SK-N-SH treated with all-trans-retinoic acid at 6 μM for 48 hours (cell line): ENCODE measurements at regions not wholly inside any gene's neighbourhood (a gene's known extent, or its start where the extent isn't known, plus 50 kb on each side); places are given as distances from the start of the nearest gene placed in this dataset.

ENCODE experiments used
- ATAC-seq: fragments of 200-7000 bp; cut with Tn5 transposase; 3 replicates; pipeline ENCODE4 v1.9.1; 2020; ENCODE audit warnings: mild to moderate bottlenecking, moderate library complexity
- ARNTL ChIP-seq: fragments of 450-650 bp; formaldehyde crosslinking; IDR thresholded peaks from 2 replicates; pipeline ENCODE4 v1.5.0; 2020; ENCODE audit warnings: low read depth, mild to moderate bottlenecking, moderate library complexity, borderline replicate concordance
- BACH2 ChIP-seq: fragments of 250-450 bp; sonication (Bioruptor Pico); IDR thresholded peaks from 2 replicates; pipeline ENCODE4 v1.9.0; 2021; ENCODE audit warnings: mild to moderate bottlenecking, borderline replicate concordance
- CSDC2 ChIP-seq: fragments of 250-450 bp; sonication (Bioruptor Pico); IDR thresholded peaks from 2 replicates; pipeline ENCODE4 v1.5.0; 2020; ENCODE audit warnings: mild to moderate bottlenecking, moderate library complexity
- CSRNP3 ChIP-seq: fragments of 250-450 bp; sonication (Bioruptor Pico); IDR thresholded peaks from 2 replicates; pipeline ENCODE4 v1.5.1; 2021; ENCODE audit warnings: mild to moderate bottlenecking, moderate library complexity
- ESRRG ChIP-seq: fragments of 250-450 bp; sonication (Bioruptor Pico); IDR thresholded peaks from 2 replicates; pipeline ENCODE4 v1.6.1; 2021; ENCODE audit warnings: mild to moderate bottlenecking
- GLIS3 ChIP-seq: fragments of 250-450 bp; sonication (Bioruptor Pico); IDR thresholded peaks from 2 replicates; pipeline ENCODE4 v1.5.0; 2020; ENCODE audit warnings: mild to moderate bottlenecking, moderate library complexity
- ISL1 ChIP-seq: fragments of 250-450 bp; sonication (Bioruptor Pico); IDR thresholded peaks from 2 replicates; pipeline ENCODE4 v2.1.2; 2022; ENCODE audit warnings: mild to moderate bottlenecking, moderate library complexity
- OSR1 ChIP-seq: fragments of 250-450 bp; sonication (Bioruptor Pico); IDR thresholded peaks from 2 replicates; pipeline ENCODE4 v1.8.0; 2022; ENCODE audit warnings: moderate library complexity, mild to moderate bottlenecking, inconsistent platforms
- PATZ1 ChIP-seq: fragments of 250-450 bp; sonication (Bioruptor Pico); IDR thresholded peaks from 2 replicates; pipeline ENCODE4 v1.8.0; 2020; ENCODE audit warnings: mild to moderate bottlenecking, moderate library complexity, borderline replicate concordance
- RARB ChIP-seq: fragments of 250-450 bp; sonication (Bioruptor Pico); IDR thresholded peaks from 2 replicates; pipeline ENCODE4 v1.8.0; 2021; ENCODE audit warnings: mild to moderate bottlenecking, moderate library complexity
- SNAI2 ChIP-seq: fragments of 250-450 bp; sonication (Bioruptor Pico); IDR thresholded peaks from 2 replicates; pipeline ENCODE4 v1.5.0; 2020; ENCODE audit warnings: mild to moderate bottlenecking, moderate library complexity
- TCF4 ChIP-seq: fragments of 250-450 bp; sonication (Bioruptor Pico); IDR thresholded peaks from 2 replicates; pipeline ENCODE4 v1.8.0; 2021; ENCODE audit warnings: mild to moderate bottlenecking, moderate library complexity, borderline replicate concordance
- TOX ChIP-seq: fragments of 250-450 bp; sonication (Bioruptor Pico); IDR thresholded peaks from 2 replicates; pipeline ENCODE4 v1.8.0; 2021; ENCODE audit warnings: mild to moderate bottlenecking, moderate library complexity, borderline replicate concordance
- TSHZ2 ChIP-seq: fragments of 250-450 bp; sonication (Bioruptor Pico); IDR thresholded peaks from 2 replicates; pipeline ENCODE4 v1.5.0; 2020; ENCODE audit warnings: mild to moderate bottlenecking, moderate library complexity
- ZC3H10 ChIP-seq: fragments of 250-450 bp; sonication (Bioruptor Pico); IDR thresholded peaks from 2 replicates; pipeline ENCODE4 v1.5.1; 2021; ENCODE audit warnings: mild to moderate bottlenecking, moderate library complexity
- ZNF565 ChIP-seq: fragments of 450-650 bp; formaldehyde crosslinking; conservative IDR thresholded peaks from 2 replicates; pipeline ENCODE4 v1.5.0; 2020; ENCODE audit warnings: low read depth, mild to moderate bottlenecking, moderate library complexity
- ZNF70 ChIP-seq: fragments of 450-650 bp; formaldehyde crosslinking; IDR thresholded peaks from 2 replicates; pipeline ENCODE4 v1.5.0; 2020; ENCODE audit warnings: mild to moderate bottlenecking, moderate library complexity
- ZNF8 ChIP-seq: fragments of 450-650 bp; formaldehyde crosslinking; IDR thresholded peaks from 2 replicates; pipeline ENCODE4 v1.5.0; 2020; ENCODE audit warnings: mild to moderate bottlenecking, moderate library complexity
- TF ChIP-seq, protein P1 (sequence below): fragments of 250-450 bp; sonication (Bioruptor Pico); IDR thresholded peaks from 2 replicates; pipeline ENCODE4 v1.5.1; 2020; ENCODE audit warnings: low read depth, mild to moderate bottlenecking, moderate library complexity

DNA sequence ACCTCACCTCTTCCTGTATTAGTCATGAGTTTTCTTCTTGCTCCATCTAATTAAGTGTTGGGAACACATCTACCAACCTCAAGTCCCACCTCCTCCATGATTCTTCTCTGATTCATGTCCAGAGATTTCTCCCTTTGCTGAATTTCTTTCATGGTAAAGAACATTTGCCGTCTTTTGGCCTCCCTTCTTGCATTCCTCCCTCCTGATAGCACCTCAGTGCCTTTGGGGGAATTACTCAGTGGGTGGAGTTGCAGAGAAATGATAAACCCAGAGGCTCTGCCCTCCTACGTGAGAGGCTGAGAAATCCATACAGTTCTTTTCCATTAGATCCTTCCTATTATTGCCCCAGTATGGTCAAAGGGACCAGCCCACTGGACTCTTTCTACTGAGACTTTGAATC, 651.9 kb downstream of the SLC4A3 start (continued):
- TF ChIP-seq TSHZ2 (CRISPR knock-in tag) (no peak), RARB (CRISPR knock-in tag) (no peak), ESRRG (CRISPR knock-in tag) (no peak), CSDC2 (no peak)

DNA sequence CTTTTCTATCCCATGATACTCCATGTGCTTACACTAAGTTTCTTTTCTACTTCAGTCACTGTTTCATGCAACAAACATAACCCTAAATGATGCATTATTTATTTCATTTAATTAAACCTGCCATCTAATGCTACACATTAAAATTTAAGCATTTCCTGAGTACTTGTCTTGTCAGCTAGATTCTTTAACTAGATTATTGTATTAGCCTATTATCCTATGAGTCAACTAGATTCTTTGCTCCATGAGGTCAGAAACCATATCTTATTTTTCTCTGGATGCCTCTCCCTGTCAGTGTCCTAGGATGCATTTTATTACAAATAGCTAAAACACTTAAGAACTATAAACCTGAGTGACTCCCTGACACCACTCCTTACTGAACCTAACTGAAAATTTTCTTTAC, 652.4 kb downstream of the SLC4A3 start:
- peak; percentile 59 for TF ChIP-seq ISL1 (CRISPR knock-in tag)
- TF ChIP-seq RARB (CRISPR knock-in tag) = no peak
- peak; percentile 56; the same call in 1 of the 2 replicates for TF ChIP-seq PATZ1
- TF ChIP-seq TOX (CRISPR knock-in tag) = peak; percentile 63; the same call in 1 of the 2 replicates
- TF ChIP-seq ZC3H10 (CRISPR knock-in tag) = peak; percentile 88
- TF ChIP-seq CSDC2 = no peak
- peak; percentile 84 for ATAC-seq

DNA sequence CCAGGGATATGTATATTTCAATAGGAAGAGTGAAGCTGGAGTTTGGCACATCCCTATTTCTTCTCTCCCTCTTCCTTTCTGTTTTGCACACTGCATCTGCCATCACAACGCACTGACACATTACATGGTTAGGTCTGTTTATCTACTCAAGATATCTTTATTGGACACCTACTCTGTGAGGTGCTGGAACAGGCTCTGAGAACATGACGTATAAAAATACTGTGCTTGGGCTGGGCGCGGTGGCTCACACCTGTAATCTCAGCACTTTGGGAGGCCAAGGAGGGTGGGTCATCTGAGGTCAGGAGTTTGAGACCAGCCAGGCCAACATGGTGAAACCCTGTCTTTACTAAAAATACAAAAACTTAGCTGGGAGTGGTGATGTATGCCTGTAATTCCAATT, 653.3 kb downstream of the SLC4A3 start:
- TF ChIP-seq PATZ1 (no peak), TOX (CRISPR knock-in tag) (no peak), SNAI2 (CRISPR knock-in tag) (no peak), BACH2 (CRISPR knock-in tag) (no peak), ARNTL (CRISPR knock-in tag) (no peak), CSRNP3 (CRISPR knock-in tag) (no peak), ZNF8 (CRISPR knock-in tag) (no peak), ZC3H10 (CRISPR knock-in tag) (no peak), ISL1 (CRISPR knock-in tag) (no peak), GLIS3 (CRISPR knock-in tag) (no peak), TSHZ2 (CRISPR knock-in tag) (no peak), TCF4 (CRISPR knock-in tag) (no peak), ZNF70 (CRISPR knock-in tag) (no peak), OSR1 (CRISPR knock-in tag) (no peak), ZNF565 (CRISPR knock-in tag) (no peak)
- TF ChIP-seq, protein P1, sequence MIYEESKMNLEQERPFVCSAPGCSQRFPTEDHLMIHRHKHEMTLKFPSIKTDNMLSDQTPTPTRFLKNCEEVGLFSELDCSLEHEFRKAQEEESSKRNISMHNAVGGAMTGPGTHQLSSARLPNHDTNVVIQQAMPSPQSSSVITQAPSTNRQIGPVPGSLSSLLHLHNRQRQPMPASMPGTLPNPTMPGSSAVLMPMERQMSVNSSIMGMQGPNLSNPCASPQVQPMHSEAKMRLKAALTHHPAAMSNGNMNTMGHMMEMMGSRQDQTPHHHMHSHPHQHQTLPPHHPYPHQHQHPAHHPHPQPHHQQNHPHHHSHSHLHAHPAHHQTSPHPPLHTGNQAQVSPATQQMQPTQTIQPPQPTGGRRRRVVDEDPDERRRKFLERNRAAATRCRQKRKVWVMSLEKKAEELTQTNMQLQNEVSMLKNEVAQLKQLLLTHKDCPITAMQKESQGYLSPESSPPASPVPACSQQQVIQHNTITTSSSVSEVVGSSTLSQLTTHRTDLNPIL (CRISPR knock-in tag) = no peak
- ATAC-seq = no peak
